Adrenal gland (tissue), 5 donors: ENCODE measurements at regions not wholly inside any gene's neighbourhood (a gene's known extent, or its start where the extent isn't known, plus 50 kb on each side); places are given as distances from the start of the nearest gene placed in this dataset.

ENCODE experiments used
- CTCF ChIP-seq, 6 experiments: fragments of 450-650 bp in 4 of 6; fragments of 200-600 bp in 2 of 6; sonication (generic) in 1 of 6; IDR thresholded peaks; 1 replicate in 5 of 6; 2 replicates in 1 of 6; pipeline versions ENCODE4 v1.5.1 to v1.8.0; 2016 to 2021; ENCODE audit warnings: antibody characterized with exemption in 6 of 6, mild to moderate bottlenecking in 2 of 6, moderate library complexity in 1 of 6
- POLR2A ChIP-seq, 2 donors: fragments of 450-650 bp; IDR thresholded peaks; one replicate each; pipeline ENCODE4 v1.6.1; 2017; ENCODE audit warnings: antibody characterized with exemption in 2 of 2, mild to moderate bottlenecking in 2 of 2, moderate library complexity in 1 of 2
- donor health status: DM: no; HTN: no; CAD: no.

GRCh38 chr9:29039258-29039657, 1466.0 kb upstream of the C9orf72 start:
- TF ChIP-seq CTCF (IDR thresholded peaks at IDR 0.05) (no peak), POLR2A (IDR thresholded peaks at IDR 0.05) (no peak)
